ENCODE measurements at regions not wholly inside any gene's neighbourhood (a gene's known extent, or its start where the extent isn't known, plus 50 kb on each side); places are given as distances from the start of the nearest gene placed in this dataset.

DNA sequence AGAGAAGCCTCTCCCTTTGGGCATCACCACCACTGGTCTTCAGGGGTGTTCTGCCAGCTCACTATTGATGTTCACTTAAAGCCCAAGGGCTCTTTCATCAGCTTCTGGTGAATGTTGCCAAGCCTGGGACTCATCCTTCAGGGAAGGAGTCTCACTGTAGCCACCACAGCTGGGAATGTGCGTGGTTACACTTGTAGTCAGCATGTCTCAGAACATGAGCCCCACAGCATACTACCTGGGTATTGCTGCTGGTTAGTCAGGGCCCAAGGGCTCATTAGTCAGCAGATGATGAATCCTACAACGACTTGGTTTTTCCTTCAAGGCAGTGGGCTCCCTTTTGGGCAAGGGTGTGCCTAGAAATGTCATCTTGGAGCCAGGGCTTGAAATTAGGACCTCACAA, 412.9 kb downstream of the VGLL3 start:
- no peaks in the 10 kb centered on the region for H3K27me3 Mint-ChIP-seq
- H3K27ac Mint-ChIP-seq, result no peak overlapping the region
- H3K4me3 Mint-ChIP-seq, result no peak overlapping the region
- no peak for ATAC-seq
- no peak for DNase-seq
- H3K9me3 Mint-ChIP-seq, result peaks cover 16 to 26% of the 10 kb centered on the region in 2 donors
- no peaks in the 10 kb centered on the region for H3K4me1 Mint-ChIP-seq

DNA sequence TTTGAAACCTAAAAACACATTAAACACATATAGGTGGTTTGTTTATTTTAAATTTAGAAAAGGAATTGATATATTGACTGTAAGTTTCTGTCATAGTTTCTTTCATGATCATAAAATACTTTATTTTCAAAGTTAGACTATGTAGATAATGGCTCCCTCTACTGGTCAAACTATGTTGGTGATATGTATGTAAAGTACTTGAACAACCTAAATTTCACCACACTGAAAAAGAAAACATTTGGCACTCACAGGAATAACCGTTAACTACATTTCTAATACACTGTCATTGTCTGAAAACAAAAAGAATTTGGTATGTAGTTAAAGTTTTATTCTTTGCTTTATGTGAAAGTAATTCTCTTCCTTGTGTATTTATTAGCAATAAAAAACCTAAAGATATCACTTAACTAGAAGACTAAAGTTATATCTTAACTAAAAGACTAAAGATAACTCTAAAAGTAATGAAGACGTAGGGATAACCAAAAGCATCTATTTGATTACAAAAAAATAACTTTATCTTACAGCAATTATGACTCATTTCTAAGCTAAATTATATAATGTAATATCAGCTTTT, 427.5 kb downstream of the VGLL3 start:
- DNase-seq (no peak), ATAC-seq (no peak)
- Mint-ChIP-seq H3K4me1 (no peaks in the 10 kb centered on the region), H3K27ac (no peak overlapping the region), H3K9me3 (peaks cover 2 to 3% of the 10 kb centered on the region in 2 donors), H3K27me3 (no peaks in the 10 kb centered on the region), H3K4me3 (no peak overlapping the region)

DNA sequence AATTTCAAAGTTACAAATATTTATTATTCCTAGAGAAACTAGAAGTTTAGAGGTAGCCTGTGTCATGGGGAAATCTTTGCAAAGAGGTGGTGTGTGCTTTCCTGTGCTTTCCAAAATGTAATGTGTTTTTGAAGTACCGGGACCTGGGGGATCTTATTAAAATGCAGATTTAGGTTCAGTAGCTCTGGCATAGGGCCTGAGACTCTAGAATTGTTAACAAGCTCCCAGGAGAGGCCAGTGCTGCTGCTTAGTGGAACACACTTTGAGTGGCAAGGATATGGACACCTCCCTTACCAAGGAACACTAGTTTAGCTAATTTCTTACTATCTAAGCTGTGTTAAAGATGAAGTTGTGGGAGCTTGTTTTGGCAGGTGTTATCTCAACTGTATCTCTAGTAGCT, 428.9 kb downstream of the VGLL3 start:
- DNase-seq, result no peak

DNA sequence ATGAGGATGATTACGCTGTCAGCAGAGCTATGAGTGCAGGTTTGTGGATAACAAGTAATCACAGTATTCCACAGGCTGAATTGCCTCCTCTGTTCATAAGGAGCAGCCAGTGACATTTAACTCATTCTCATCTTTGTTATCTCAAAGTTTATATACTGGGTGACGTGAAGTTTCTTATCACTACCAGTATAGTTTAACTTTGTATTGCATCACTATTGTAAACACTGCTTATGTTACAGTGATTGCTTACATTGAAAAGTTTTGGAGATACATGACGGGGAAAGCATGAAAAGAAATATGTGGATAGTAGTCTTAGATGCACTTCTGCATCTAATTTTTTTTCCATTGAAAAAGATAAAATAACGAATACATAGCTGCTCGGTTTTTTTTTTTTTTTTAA, 429.7 kb downstream of the VGLL3 start:
- H3K4me3 Mint-ChIP-seq, result no peak overlapping the region
- H3K4me1 Mint-ChIP-seq, result no peaks in the 10 kb centered on the region
- no peaks in the 10 kb centered on the region for H3K9me3 Mint-ChIP-seq
- no peaks in the 10 kb centered on the region for H3K27me3 Mint-ChIP-seq
- H3K27ac Mint-ChIP-seq, result no peak overlapping the region
- DNase-seq (no peak), ATAC-seq (no peak)

More for the DNA sequence above, 428.9 kb downstream of the VGLL3 start:
- H3K27ac Mint-ChIP-seq, result no peak overlapping the region
- ATAC-seq, result no peak
- H3K27me3 Mint-ChIP-seq, result no peaks in the 10 kb centered on the region
- H3K4me3 Mint-ChIP-seq, result no peak overlapping the region
- H3K4me1 Mint-ChIP-seq, result no peaks in the 10 kb centered on the region
- no peaks in the 10 kb centered on the region for H3K9me3 Mint-ChIP-seq

GRCh38 chr3:86554383-86554782, 436.6 kb downstream of the VGLL3 start:
- Mint-ChIP-seq H3K4me3 (no peak overlapping the region), H3K4me1 (no peaks in the 10 kb centered on the region), H3K27ac (no peak overlapping the region), H3K27me3 (no peaks in the 10 kb centered on the region), H3K9me3 (peaks cover 0 to 4% of the 10 kb centered on the region in 2 donors)
- DNase-seq (no peak), ATAC-seq (no peak)

GRCh38 chr3:86547692-86548091, 443.3 kb downstream of the VGLL3 start:
- Mint-ChIP-seq H3K27ac (no peak overlapping the region), H3K4me3 (no peak overlapping the region), H3K4me1 (no peaks in the 10 kb centered on the region), H3K27me3 (no peaks in the 10 kb centered on the region), H3K9me3 (peaks cover 0 to 4% of the 10 kb centered on the region in 2 donors)
- no peak for DNase-seq
- no peak for ATAC-seq

GRCh38 chr3:86537171-86537570, 453.8 kb downstream of the VGLL3 start:
- ATAC-seq (no peak), DNase-seq (no peak)
- peaks cover 8 to 9% of the 10 kb centered on the region in 2 donors for H3K9me3 Mint-ChIP-seq
- H3K4me1 Mint-ChIP-seq, result no peaks in the 10 kb centered on the region
- H3K27ac Mint-ChIP-seq, result no peak overlapping the region
- no peak overlapping the region for H3K4me3 Mint-ChIP-seq
- H3K27me3 Mint-ChIP-seq, result no peaks in the 10 kb centered on the region

- Mint-ChIP-seq H3K4me3 (no peak overlapping the region), H3K9me3 (peaks cover 0 to 5% of the 10 kb centered on the region in 2 donors), H3K4me1 (no peaks in the 10 kb centered on the region), H3K27me3 (no peaks in the 10 kb centered on the region), H3K27ac (no peak overlapping the region)
- no peak for ATAC-seq
- no peak for DNase-seq
These were observed 471.1 kb downstream of the VGLL3 start for GRCh38 chr3:86519819-86520218.

DNA sequence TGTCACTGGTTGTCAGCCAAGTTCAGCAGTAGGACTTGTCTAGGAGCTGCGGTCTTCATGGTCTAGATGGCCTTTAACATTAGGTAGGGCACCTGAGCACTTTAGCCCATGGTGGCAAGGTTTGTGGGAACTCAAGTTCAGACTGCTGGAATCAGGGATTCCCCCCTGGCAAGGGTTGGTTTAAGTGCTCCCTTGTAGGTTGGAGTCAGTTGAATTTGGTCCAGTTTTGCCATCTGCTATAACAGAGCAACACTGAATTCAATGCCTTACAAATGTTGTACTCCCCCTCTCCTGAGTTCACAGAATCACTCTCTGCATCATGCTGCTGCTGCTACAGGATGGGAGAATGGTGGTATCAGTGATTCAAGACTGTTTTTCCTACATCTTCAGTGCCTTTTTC, 509.3 kb downstream of the VGLL3 start:
- Mint-ChIP-seq H3K9me3 (peaks cover 17 to 30% of the 10 kb centered on the region in 2 donors), H3K4me3 (no peak overlapping the region), H3K4me1 (no peaks in the 10 kb centered on the region), H3K27me3 (no peaks in the 10 kb centered on the region), H3K27ac (no peak overlapping the region)
- no peak for ATAC-seq
- DNase-seq, result no peak

- DNase-seq (no peak), ATAC-seq (no peak)
- Mint-ChIP-seq H3K4me3 (no peak overlapping the region), H3K9me3 (peaks cover 17 to 32% of the 10 kb centered on the region in 2 donors), H3K4me1 (no peaks in the 10 kb centered on the region), H3K27ac (no peak overlapping the region), H3K27me3 (no peaks in the 10 kb centered on the region)
These were observed 509.9 kb downstream of the VGLL3 start for GRCh38 chr3:86481031-86481430.

DNA sequence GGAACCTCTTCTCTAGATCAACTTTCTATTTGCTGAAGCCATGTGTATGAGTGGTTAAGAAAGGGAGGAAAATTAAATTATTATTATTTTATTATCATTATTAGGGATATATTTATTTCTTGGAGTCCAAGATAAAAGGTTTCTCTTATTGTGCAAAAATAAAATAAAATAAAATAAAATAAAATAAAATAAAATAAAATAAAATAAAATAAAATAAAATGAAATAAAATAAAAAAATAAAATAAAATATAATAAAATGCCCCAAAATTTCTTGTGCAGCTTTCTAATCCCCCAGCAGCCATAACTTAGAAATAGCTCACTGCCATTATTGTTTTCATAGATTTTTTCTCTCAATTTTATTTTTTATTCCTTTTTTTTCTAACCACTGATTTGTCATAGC, 526.8 kb downstream of the VGLL3 start:
- Mint-ChIP-seq H3K9me3 (peaks cover 0 to 3% of the 10 kb centered on the region in 2 donors), H3K27ac (no peak overlapping the region), H3K27me3 (no peaks in the 10 kb centered on the region), H3K4me1 (no peaks in the 10 kb centered on the region), H3K4me3 (no peak overlapping the region)
- ATAC-seq (no peak), DNase-seq (no peak)

GRCh38 chr3:86451749-86452148, 539.2 kb downstream of the VGLL3 start:
- ATAC-seq, result no peak
- DNase-seq, result no peak
- no peaks in the 10 kb centered on the region for H3K4me1 Mint-ChIP-seq
- no peak overlapping the region for H3K27ac Mint-ChIP-seq
- no peaks in the 10 kb centered on the region for H3K9me3 Mint-ChIP-seq
- H3K4me3 Mint-ChIP-seq, result no peak overlapping the region
- H3K27me3 Mint-ChIP-seq, result no peaks in the 10 kb centered on the region

GRCh38 chr3:86438544-86438943, 552.4 kb downstream of the VGLL3 start:
- H3K27ac Mint-ChIP-seq, result no peak overlapping the region
- ATAC-seq, result no peak
- H3K4me1 Mint-ChIP-seq, result no peaks in the 10 kb centered on the region
- no peak for DNase-seq
- no peaks in the 10 kb centered on the region for H3K9me3 Mint-ChIP-seq
- no peak overlapping the region for H3K4me3 Mint-ChIP-seq
- no peaks in the 10 kb centered on the region for H3K27me3 Mint-ChIP-seq

GRCh38 chr3:86427343-86427742, 563.6 kb downstream of the VGLL3 start:
- Mint-ChIP-seq H3K27ac (no peak overlapping the region), H3K4me1 (no peaks in the 10 kb centered on the region), H3K4me3 (no peak overlapping the region), H3K9me3 (peaks cover 8 to 12% of the 10 kb centered on the region in 2 donors), H3K27me3 (no peaks in the 10 kb centered on the region)
- ATAC-seq (no peak), DNase-seq (no peak)

DNA sequence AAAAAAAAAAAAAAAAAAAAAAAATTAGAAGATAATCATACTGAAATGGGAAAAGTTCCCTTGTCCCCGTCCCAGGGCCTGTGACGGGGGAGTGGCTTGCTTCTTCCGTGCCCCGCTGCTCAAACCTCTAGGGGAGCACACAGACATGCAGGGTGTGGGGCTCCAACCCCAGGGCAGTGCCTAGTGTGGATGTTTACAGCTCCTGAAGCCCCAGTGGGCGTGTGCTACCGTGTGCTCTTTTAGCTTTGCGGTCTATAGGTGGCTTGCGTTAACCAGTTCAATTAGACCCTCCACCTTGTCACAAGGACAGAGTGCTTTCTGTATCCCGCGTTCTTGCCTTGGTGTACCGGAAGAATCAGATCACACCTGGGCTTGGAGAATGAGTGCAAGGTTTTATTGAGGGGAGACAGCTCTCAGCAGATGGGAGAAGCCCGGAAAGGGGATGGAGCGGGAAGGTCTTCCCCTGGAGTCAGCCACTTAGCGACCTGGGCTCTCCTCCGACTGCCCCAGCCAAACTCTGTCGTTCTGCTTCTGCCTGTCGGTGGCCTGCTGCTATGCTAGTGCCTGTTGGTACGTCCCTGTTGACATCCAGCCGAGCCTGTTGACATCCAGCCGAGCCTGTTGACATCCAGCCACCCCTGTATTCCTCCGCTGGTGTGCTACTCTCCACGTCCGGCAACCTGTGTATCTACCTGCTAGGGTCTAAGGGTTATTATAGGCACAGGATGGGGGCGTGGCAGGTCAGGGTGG, 569.8 kb downstream of the VGLL3 start:
- DNase-seq (no peak), ATAC-seq (no peak)
- Mint-ChIP-seq H3K27me3 (no peaks in the 10 kb centered on the region), H3K4me3 (no peak overlapping the region), H3K27ac (no peak overlapping the region), H3K4me1 (no peaks in the 10 kb centered on the region), H3K9me3 (peaks cover 9 to 17% of the 10 kb centered on the region in 2 donors)

DNA sequence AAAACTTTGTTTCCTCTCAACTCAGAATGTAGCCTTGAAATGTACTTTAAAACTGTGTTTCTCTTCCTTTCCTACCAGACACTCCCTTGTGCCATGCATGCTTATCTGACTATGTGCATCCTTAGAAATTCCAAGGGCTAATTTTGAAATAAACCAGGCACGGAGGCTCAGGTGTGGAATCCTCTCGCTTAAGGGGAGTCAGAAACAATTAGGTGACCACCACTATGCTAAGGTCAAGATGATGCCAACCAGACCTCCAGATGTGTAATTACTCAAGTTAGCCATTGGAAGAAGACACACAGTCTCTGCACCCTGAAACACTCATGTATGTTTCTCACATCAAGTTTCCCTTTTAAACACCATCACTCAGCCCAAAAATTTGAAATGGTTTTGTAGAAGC, 572.1 kb downstream of the VGLL3 start:
- ATAC-seq (no peak), DNase-seq (no peak)
- no peaks in the 10 kb centered on the region for H3K27me3 Mint-ChIP-seq
- H3K27ac Mint-ChIP-seq, result no peak overlapping the region
- H3K4me3 Mint-ChIP-seq, result no peak overlapping the region
- H3K9me3 Mint-ChIP-seq, result peaks cover 0 to 9% of the 10 kb centered on the region in 2 donors
- H3K4me1 Mint-ChIP-seq, result no peaks in the 10 kb centered on the region

GRCh38 chr3:86416334-86416733, 574.6 kb downstream of the VGLL3 start:
- no peak overlapping the region for H3K27ac Mint-ChIP-seq
- H3K27me3 Mint-ChIP-seq, result no peaks in the 10 kb centered on the region
- no peaks in the 10 kb centered on the region for H3K4me1 Mint-ChIP-seq
- no peak overlapping the region for H3K4me3 Mint-ChIP-seq
- peaks cover 0 to 9% of the 10 kb centered on the region in 2 donors for H3K9me3 Mint-ChIP-seq
- DNase-seq, result no peak
- ATAC-seq, result no peak

Measured in stimulated activated naive CD8-positive, alpha-beta T cell treated with anti-CD3 and anti-CD28 coated beads, Interleukin-15, amount 100 ng/mL, for 72 hours (primary cell).